HepG2 (cell line): ENCODE measurements at regions not wholly inside any gene's neighbourhood (a gene's known extent, or its start where the extent isn't known, plus 50 kb on each side); places are given as distances from the start of the nearest gene placed in this dataset.

Experiments
- DNMT3B ChIP-seq: conservative IDR thresholded peaks from 2 replicates; pipeline ENCODE4 v1.6.1; 2016; ENCODE audit warnings: missing biosample characterization, control low read depth
- HIVEP1 ChIP-seq: sonication (generic); formaldehyde crosslinking; IDR thresholded peaks from 2 replicates; pipeline ENCODE4 v1.4.0; 2020; ENCODE audit warnings: mild to moderate bottlenecking, missing genetic modification reagents
- HMG20B ChIP-seq: conservative IDR thresholded peaks from 2 replicates; pipeline ENCODE4 v1.6.1; 2016; ENCODE audit warnings: missing genetic modification reagents, missing compliant biosample characterization
- HMGA1 ChIP-seq: sonication (generic); formaldehyde crosslinking; conservative IDR thresholded peaks from 2 replicates; pipeline ENCODE4 v1.4.0; 2020; ENCODE audit warnings: missing genetic modification reagents
- KDM1A ChIP-seq: IDR thresholded peaks from 2 replicates; pipeline ENCODE4 v1.6.1; 2016; ENCODE audit warnings: missing compliant biosample characterization
- KDM2A ChIP-seq: sonication (generic); formaldehyde crosslinking; IDR thresholded peaks from 2 replicates; pipeline ENCODE4 v1.4.0; 2020; ENCODE audit warnings: low read depth, missing genetic modification reagents, borderline replicate concordance
- KDM5B ChIP-seq: sonication (generic); formaldehyde crosslinking; IDR thresholded peaks from 2 replicates; pipeline ENCODE4 v1.4.0; 2020; ENCODE audit warnings: missing genetic modification reagents, mild to moderate bottlenecking, borderline replicate concordance
- MTF2 ChIP-seq: sonication (generic); formaldehyde crosslinking; IDR thresholded peaks from 2 replicates; pipeline ENCODE4 v1.5.0; 2020; ENCODE audit warnings: missing genetic modification reagents, borderline replicate concordance
- MXD1 ChIP-seq: sonication (generic); formaldehyde crosslinking; IDR thresholded peaks from 2 replicates; pipeline ENCODE4 v1.4.0; 2020; ENCODE audit warnings: mild to moderate bottlenecking, missing genetic modification reagents
- POLR2A ChIP-seq, 2 experiments: IDR thresholded peaks; 2 replicates each; pipeline ENCODE4 v1.6.1; 2011; ENCODE audit warnings: low read depth in 2 of 2, low read length in 2 of 2, mild to moderate bottlenecking in 1 of 2, moderate library complexity in 1 of 2; ENCODE audit not compliant: insufficient read depth in 1 of 2
- SRY ChIP-seq: sonication (generic); formaldehyde crosslinking; IDR thresholded peaks from 2 replicates; pipeline ENCODE4 v1.8.0; 2022; ENCODE audit warnings: mild to moderate bottlenecking, missing genetic modification reagents
- TAF15 ChIP-seq: fragments of 200-400 bp; formaldehyde crosslinking; IDR thresholded peaks from one replicate; pipeline ENCODE4 v1.6.1; 2018; ENCODE audit warnings: mild to moderate bottlenecking, low read depth, low read length; ENCODE audit not compliant: poor library complexity, severe bottlenecking
- TEAD2 ChIP-seq: sonication (generic); formaldehyde crosslinking; IDR thresholded peaks from 2 replicates; pipeline ENCODE4 v1.9.0; 2021; ENCODE audit warnings: missing genetic modification reagents
- TFE3 ChIP-seq: IDR thresholded peaks from 2 replicates; pipeline ENCODE4 v1.6.1; 2016
- THRA ChIP-seq: sonication (generic); formaldehyde crosslinking; IDR thresholded peaks from 2 replicates; pipeline ENCODE4 v1.4.0; 2020; ENCODE audit warnings: missing genetic modification reagents, borderline replicate concordance
- ZNF142 ChIP-seq: sonication (generic); formaldehyde crosslinking; IDR thresholded peaks from 2 replicates; pipeline ENCODE4 v1.4.0; 2020; ENCODE audit warnings: missing genetic modification reagents
- ZNF33B ChIP-seq: sonication (generic); formaldehyde crosslinking; IDR thresholded peaks from 2 replicates; pipeline ENCODE4 v1.5.1; 2020; ENCODE audit warnings: mild to moderate bottlenecking, missing genetic modification reagents
- ZNF543 ChIP-seq: sonication (generic); formaldehyde crosslinking; IDR thresholded peaks from 2 replicates; pipeline ENCODE4 v1.4.0; 2020; ENCODE audit warnings: mild to moderate bottlenecking, missing genetic modification reagents
- ZNF550 ChIP-seq: sonication (generic); formaldehyde crosslinking; IDR thresholded peaks from 2 replicates; pipeline ENCODE4 v1.4.0; 2020; ENCODE audit warnings: mild to moderate bottlenecking, missing genetic modification reagents, borderline replicate concordance
- ZNF660 ChIP-seq: sonication (generic); formaldehyde crosslinking; IDR thresholded peaks from 2 replicates; pipeline ENCODE4 v1.5.1; 2020; ENCODE audit warnings: mild to moderate bottlenecking, low read depth, missing genetic modification reagents, borderline replicate concordance
- ZNF746 ChIP-seq: sonication (generic); formaldehyde crosslinking; IDR thresholded peaks from 2 replicates; pipeline ENCODE4 v1.8.0; 2022; ENCODE audit warnings: mild to moderate bottlenecking, missing genetic modification reagents
- ZSCAN22 ChIP-seq: sonication (generic); formaldehyde crosslinking; IDR thresholded peaks from 2 replicates; pipeline ENCODE4 v1.4.0; 2020; ENCODE audit warnings: mild to moderate bottlenecking, missing genetic modification reagents

GRCh38 chr14:73785834-73786635, 65.6 kb upstream of the PTGR2 start (continued):
- TF ChIP-seq ZNF142 (peak; percentile 51; the same call in 1 of the 2 replicates), MTF2 (CRISPR knock-in tag) (no peak), ZSCAN22 (CRISPR knock-in tag) (no peak), TEAD2 (CRISPR knock-in tag) (no peak), TAF15 (peak; percentile 53), THRA (peak; percentile 59; the same call in 1 of the 2 replicates), HMG20B (CRISPR knock-in tag) (peak; percentile 80), ZNF746 (no peak), POLR2A (IDR thresholded peaks at IDR 0.05; ENCODE audit: insufficient read depth in 1 of 2, low read depth in 2 of 2, low read length in 2 of 2) (peak; percentile 84 to 86), HIVEP1 (CRISPR knock-in tag) (no peak; the same call in 1 of the 2 replicates), KDM5B (CRISPR knock-in tag) (no peak; the same call in 1 of the 2 replicates), ZNF543 (CRISPR knock-in tag) (no peak), KDM1A (CRISPR knock-in tag) (peak; percentile 47; the same call in 1 of the 2 replicates), MXD1 (CRISPR knock-in tag) (no peak), HMGA1 (CRISPR knock-in tag) (no peak), KDM2A (CRISPR knock-in tag) (peak; percentile 91), ZNF660 (CRISPR knock-in tag) (no peak), TFE3 (CRISPR knock-in tag) (peak; percentile 60; the same call in 1 of the 2 replicates), ZNF550 (CRISPR knock-in tag) (no peak), ZNF33B (CRISPR knock-in tag) (no peak), SRY (CRISPR knock-in tag) (0 out of 2 replicates have a peak, but pooled peaks have one; percentile 24), DNMT3B (CRISPR knock-in tag) (no peak)
